ENCODE measurements at regions not wholly inside any gene's neighbourhood (a gene's known extent, or its start where the extent isn't known, plus 50 kb on each side); places are given as distances from the start of the nearest gene placed in this dataset.

- DNase-seq (no peak), ATAC-seq (ENCODE audit: low read depth) (no peak)
- peaks cover 4% of the 10 kb centered on the region for H3K9me3 Mint-ChIP-seq (ENCODE audit: insufficient read depth)
- TF ChIP-seq CTCF (IDR thresholded peaks at IDR 0.05) (no peak), EZH2 (IDR thresholded peaks at IDR 0.05; ENCODE audit: borderline replicate concordance, insufficient read depth, low read depth, low read length, poor library complexity, severe bottlenecking) (no peak)
- no peaks in the 10 kb centered on the region for H3K27me3 Mint-ChIP-seq
- ChIA-PET CTCF (no interaction called here), POLR2A (no interaction called here)
- Histone ChIP-seq H3K27me3 (replicated peaks in 1 of 4; ENCODE audit: control extremely low read depth in 1 of 4, control insufficient read depth in 3 of 4, insufficient read depth in 4 of 4, low read length in 3 of 4) (no peaks in the 10 kb centered on the region), H3K9ac (ENCODE audit: low read length) (no peak overlapping the region), H3K36me3 (replicated peaks in 1 of 2; ENCODE audit: control extremely low read depth in 1 of 2, control insufficient read depth in 1 of 2, extremely low read depth in 1 of 2, insufficient read depth in 2 of 2, low read length in 1 of 2) (no peaks in the 10 kb centered on the region), H3K79me2 (ENCODE audit: control insufficient read depth, insufficient read depth, low read length) (no peaks in the 10 kb centered on the region), H3K27ac (ENCODE audit: low read length in 2 of 2) (no peak overlapping the region), H4K20me1 (ENCODE audit: control insufficient read depth, insufficient read depth, low read length, poor library complexity, severe bottlenecking) (no peaks in the 10 kb centered on the region), H3K4me3 (ENCODE audit: control extremely low read depth in 1 of 5, extremely low read depth in 1 of 5, insufficient read depth in 1 of 5, low read depth in 2 of 5, low read length in 4 of 5) (no peak overlapping the region), H2AFZ (ENCODE audit: insufficient read depth, low read depth, low read length, poor library complexity, severe bottlenecking) (no peak overlapping the region), H3K4me2 (replicated peaks; ENCODE audit: low read depth, low read length, poor library complexity, severe bottlenecking) (no peak overlapping the region), H3K9me3 (ENCODE audit: control extremely low read depth in 1 of 3, control insufficient read depth in 2 of 3, insufficient read depth in 1 of 3, low read length in 2 of 3) (peaks cover 0 to 8% (median 3%) of the 10 kb centered on the region in 3 donors), H3K4me1 (ENCODE audit: control insufficient read depth in 2 of 2, insufficient read depth in 2 of 2, low read length in 2 of 2) (no peaks in the 10 kb centered on the region)
- H3K27ac Mint-ChIP-seq: no peak overlapping the region
- no peak overlapping the region for H3K4me3 Mint-ChIP-seq
- intact Hi-C loops (cut with micrococcal nuclease): no loop called here
- no peaks in the 10 kb centered on the region for H3K4me1 Mint-ChIP-seq
- 93% methylated on average over 2 of the region's 8 CpGs for WGBS (ENCODE audit: insufficient coverage)
Measured at GRCh38 chr4:187883836-187884475, 111.6 kb upstream of the ZFP42 start.

- H3K9me3 Mint-ChIP-seq (ENCODE audit: insufficient read depth): peaks cover 9% of the 10 kb centered on the region
- no peaks in the 10 kb centered on the region for H3K27me3 Mint-ChIP-seq
- Histone ChIP-seq H3K9me3 (ENCODE audit: control extremely low read depth in 1 of 3, control insufficient read depth in 2 of 3, insufficient read depth in 1 of 3, low read length in 2 of 3) (no peaks in the 10 kb centered on the region), H3K4me1 (ENCODE audit: control insufficient read depth in 2 of 2, insufficient read depth in 2 of 2, low read length in 2 of 2) (no peaks in the 10 kb centered on the region), H3K36me3 (replicated peaks in 1 of 2; ENCODE audit: control extremely low read depth in 1 of 2, control insufficient read depth in 1 of 2, extremely low read depth in 1 of 2, insufficient read depth in 2 of 2, low read length in 1 of 2) (no peaks in the 10 kb centered on the region), H3K27me3 (replicated peaks in 1 of 4; ENCODE audit: control extremely low read depth in 1 of 4, control insufficient read depth in 3 of 4, insufficient read depth in 4 of 4, low read length in 3 of 4) (no peaks in the 10 kb centered on the region), H3K4me3 (ENCODE audit: control extremely low read depth in 1 of 5, extremely low read depth in 1 of 5, insufficient read depth in 1 of 5, low read depth in 2 of 5, low read length in 4 of 5) (no peak overlapping the region), H3K4me2 (replicated peaks; ENCODE audit: low read depth, low read length, poor library complexity, severe bottlenecking) (no peak overlapping the region), H4K20me1 (ENCODE audit: control insufficient read depth, insufficient read depth, low read length, poor library complexity, severe bottlenecking) (no peaks in the 10 kb centered on the region), H3K9ac (ENCODE audit: low read length) (no peak overlapping the region), H3K79me2 (ENCODE audit: control insufficient read depth, insufficient read depth, low read length) (no peaks in the 10 kb centered on the region), H2AFZ (ENCODE audit: insufficient read depth, low read depth, low read length, poor library complexity, severe bottlenecking) (no peak overlapping the region), H3K27ac (ENCODE audit: low read length in 2 of 2) (no peak overlapping the region)
- H3K27ac Mint-ChIP-seq: no peak overlapping the region
- CTCF ChIA-PET: no interaction called here
- no peak for DNase-seq
- no peak for TF ChIP-seq EZH2 (IDR thresholded peaks at IDR 0.05; ENCODE audit: borderline replicate concordance, insufficient read depth, low read depth, low read length, poor library complexity, severe bottlenecking)
- no peak for TF ChIP-seq CTCF (IDR thresholded peaks at IDR 0.05)
- WGBS (ENCODE audit: insufficient coverage): 33% methylated on average over 1 of the region's 2 CpGs
- no peak overlapping the region for H3K4me3 Mint-ChIP-seq
- intact Hi-C loops (cut with micrococcal nuclease): no loop called here
- no peak for ATAC-seq (ENCODE audit: low read depth)
- H3K4me1 Mint-ChIP-seq: no peaks in the 10 kb centered on the region
- POLR2A ChIA-PET: no interaction called here
Measured at GRCh38 chr4:187887906-187888305, 107.7 kb upstream of the ZFP42 start.

Measured in B cell (primary cell).